Neural progenitor cell (in vitro differentiated cells): ENCODE measurements at regions not wholly inside any gene's neighbourhood (a gene's known extent, or its start where the extent isn't known, plus 50 kb on each side); places are given as distances from the start of the nearest gene placed in this dataset.

Experiments
- DNase-seq: peaks from one replicate; pipeline ENCODE4 v3.0.0-alpha.2; 2016; ENCODE audit warnings: low spot score
- H2AFZ ChIP-seq: fragments of 200-600 bp; sonication (generic); replicated peaks from 2 replicates; pipeline ENCODE4 v1.6.1; 2016; ENCODE audit warnings: antibody characterized with exemption
- H3F3A ChIP-seq: fragments of 200-600 bp; sonication (generic); 2 replicates; pipeline ENCODE4 v1.6.1; 2016; ENCODE audit warnings: antibody characterized with exemption, low read depth
- H3K27ac ChIP-seq: fragments of 200-600 bp; sonication (generic); 2 replicates; pipeline ENCODE4 v1.5.1; 2016; ENCODE audit warnings: mild to moderate bottlenecking
- H3K27me3 ChIP-seq: fragments of 200-600 bp; sonication (generic); 2 replicates; pipeline ENCODE4 v1.6.1; 2016; ENCODE audit warnings: mild to moderate bottlenecking, moderate library complexity
- H3K36me3 ChIP-seq: fragments of 200-600 bp; sonication (generic); 2 replicates; pipeline ENCODE4 v1.5.1; 2016
- H3K4me1 ChIP-seq: fragments of 200-600 bp; sonication (generic); 2 replicates; pipeline ENCODE4 v1.6.1; 2016; ENCODE audit warnings: mixed run types
- H3K4me2 ChIP-seq: fragments of 200-600 bp; sonication (generic); 2 replicates; pipeline ENCODE4 v1.6.1; 2016
- H3K4me3 ChIP-seq: fragments of 200-600 bp; sonication (generic); 2 replicates; pipeline ENCODE4 v1.5.1; 2016
- H3K79me2 ChIP-seq: fragments of 200-600 bp; sonication (generic); 2 replicates; pipeline ENCODE4 v1.6.1; 2016; ENCODE audit warnings: low read depth
- H3K9ac ChIP-seq: fragments of 200-600 bp; sonication (generic); 2 replicates; pipeline ENCODE4 v1.6.1; 2016
- H3K9me3 ChIP-seq: fragments of 200-600 bp; sonication (generic); 2 replicates; pipeline ENCODE4 v1.5.1; 2016; ENCODE audit warnings: low read depth
- H4K20me1 ChIP-seq: fragments of 200-600 bp; sonication (generic); 2 replicates; pipeline ENCODE4 v1.6.1; 2016; ENCODE audit warnings: low read depth
- H3K27ac Mint-ChIP-seq: 3 replicates; pipeline ENCODE4 v1.8.0; 2021; ENCODE audit warnings: mixed read lengths
- H3K27me3 Mint-ChIP-seq: 2 replicates; pipeline ENCODE4 v1.8.0; 2022; ENCODE audit warnings: low read depth, mild to moderate bottlenecking, inconsistent platforms, moderate library complexity, mixed read lengths; ENCODE audit not compliant: insufficient read depth
- H3K36me3 Mint-ChIP-seq: 3 replicates; pipeline ENCODE4 v1.8.0; 2021; ENCODE audit warnings: mixed read lengths
- H3K4me1 Mint-ChIP-seq: 3 replicates; pipeline ENCODE4 v1.8.0; 2021; ENCODE audit warnings: mixed read lengths
- H3K4me3 Mint-ChIP-seq: 3 replicates; pipeline ENCODE4 v1.8.0; 2021; ENCODE audit warnings: mild to moderate bottlenecking, moderate library complexity, mixed read lengths
- H3K9me3 Mint-ChIP-seq: 3 replicates; pipeline ENCODE4 v1.8.0; 2020; ENCODE audit warnings: mixed read lengths
- EZH2 ChIP-seq: fragments of 200-600 bp; sonication (generic); IDR thresholded peaks from 2 replicates; pipeline ENCODE4 v1.6.1; 2017; ENCODE audit warnings: antibody characterized with exemption, mild to moderate bottlenecking, moderate library complexity
- EZH2phosphoT487 ChIP-seq: fragments of 200-600 bp; sonication (generic); IDR thresholded peaks from 2 replicates; pipeline ENCODE4 v1.6.1; 2017; ENCODE audit warnings: antibody characterized with exemption
- TF ChIP-seq, protein P1 (sequence below): fragments of 200-600 bp; sonication (generic); IDR thresholded peaks from 2 replicates; pipeline ENCODE4 v1.5.1; 2017; ENCODE audit warnings: antibody characterized with exemption, mild to moderate bottlenecking

DNA sequence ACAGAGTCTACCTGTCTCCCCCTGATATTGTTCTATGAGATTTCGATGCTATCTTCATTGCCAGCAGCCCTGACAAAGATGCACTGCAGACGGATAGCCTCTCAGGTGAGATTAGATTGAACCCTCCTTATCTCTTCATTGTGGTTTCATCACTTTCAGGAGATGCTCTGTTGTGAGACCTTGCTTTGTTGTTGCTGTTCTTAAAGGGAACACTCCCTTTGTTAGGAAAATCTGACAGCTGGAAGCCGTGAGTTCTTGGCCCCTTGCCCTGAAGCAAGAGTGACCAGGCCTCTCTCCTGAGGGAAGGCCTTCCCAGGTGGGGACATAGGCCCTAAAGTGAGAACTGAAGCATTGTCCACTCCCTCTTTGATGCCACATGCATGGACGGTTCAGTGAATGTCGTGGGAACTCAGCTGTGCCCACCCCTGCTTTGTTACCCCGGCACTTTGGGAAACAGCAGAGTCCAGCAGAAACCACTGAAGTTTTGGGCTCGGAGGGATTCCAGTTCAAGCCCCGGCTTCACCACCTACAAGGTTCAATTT, 976.1 kb downstream of the TBC1D22A start:
- no peaks in the 10 kb centered on the region for H3K79me2 ChIP-seq
- no peaks in the 10 kb centered on the region for H3K36me3 ChIP-seq
- no peaks in the 10 kb centered on the region for H3K9me3 ChIP-seq
- no peaks in the 10 kb centered on the region for H3K27me3 ChIP-seq
- H3K4me1 Mint-ChIP-seq, result peaks cover 18% of the 10 kb centered on the region
- TF ChIP-seq, protein P1, sequence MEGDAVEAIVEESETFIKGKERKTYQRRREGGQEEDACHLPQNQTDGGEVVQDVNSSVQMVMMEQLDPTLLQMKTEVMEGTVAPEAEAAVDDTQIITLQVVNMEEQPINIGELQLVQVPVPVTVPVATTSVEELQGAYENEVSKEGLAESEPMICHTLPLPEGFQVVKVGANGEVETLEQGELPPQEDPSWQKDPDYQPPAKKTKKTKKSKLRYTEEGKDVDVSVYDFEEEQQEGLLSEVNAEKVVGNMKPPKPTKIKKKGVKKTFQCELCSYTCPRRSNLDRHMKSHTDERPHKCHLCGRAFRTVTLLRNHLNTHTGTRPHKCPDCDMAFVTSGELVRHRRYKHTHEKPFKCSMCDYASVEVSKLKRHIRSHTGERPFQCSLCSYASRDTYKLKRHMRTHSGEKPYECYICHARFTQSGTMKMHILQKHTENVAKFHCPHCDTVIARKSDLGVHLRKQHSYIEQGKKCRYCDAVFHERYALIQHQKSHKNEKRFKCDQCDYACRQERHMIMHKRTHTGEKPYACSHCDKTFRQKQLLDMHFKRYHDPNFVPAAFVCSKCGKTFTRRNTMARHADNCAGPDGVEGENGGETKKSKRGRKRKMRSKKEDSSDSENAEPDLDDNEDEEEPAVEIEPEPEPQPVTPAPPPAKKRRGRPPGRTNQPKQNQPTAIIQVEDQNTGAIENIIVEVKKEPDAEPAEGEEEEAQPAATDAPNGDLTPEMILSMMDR, result no peak
- TF ChIP-seq EZH2, result no peak
- no peak for TF ChIP-seq EZH2phosphoT487
- peaks cover 3% of the 10 kb centered on the region for H3K27me3 Mint-ChIP-seq
- no peak overlapping the region for H3K4me2 ChIP-seq
- H3F3A ChIP-seq, result no peaks in the 10 kb centered on the region
- no peaks in the 10 kb centered on the region for H4K20me1 ChIP-seq
- H3K4me1 ChIP-seq, result peaks cover 17% of the 10 kb centered on the region
- DNase-seq, result no peak
- no peak overlapping the region for H3K27ac ChIP-seq
- no peak overlapping the region for H3K4me3 ChIP-seq
- peaks cover 4% of the 10 kb centered on the region for H3K9me3 Mint-ChIP-seq
- no peak overlapping the region for H3K27ac Mint-ChIP-seq
- no peak overlapping the region for H3K9ac ChIP-seq
- no peak overlapping the region for H2AFZ ChIP-seq
- H3K36me3 Mint-ChIP-seq, result no peaks in the 10 kb centered on the region
- H3K4me3 Mint-ChIP-seq, result no peak overlapping the region

- Histone ChIP-seq H3K4me2 (no peak overlapping the region), H2AFZ (no peak overlapping the region), H3K36me3 (no peaks in the 10 kb centered on the region), H3K9me3 (no peaks in the 10 kb centered on the region), H3K9ac (no peak overlapping the region), H3F3A (no peaks in the 10 kb centered on the region), H3K4me1 (peaks cover 13% of the 10 kb centered on the region), H3K27ac (no peak overlapping the region), H3K79me2 (no peaks in the 10 kb centered on the region), H4K20me1 (no peaks in the 10 kb centered on the region), H3K4me3 (no peak overlapping the region), H3K27me3 (no peaks in the 10 kb centered on the region)
- Mint-ChIP-seq H3K4me1 (peaks cover 13% of the 10 kb centered on the region), H3K4me3 (no peak overlapping the region), H3K9me3 (peaks cover 13% of the 10 kb centered on the region), H3K27me3 (peaks cover 6% of the 10 kb centered on the region), H3K27ac (no peak overlapping the region), H3K36me3 (no peaks in the 10 kb centered on the region)
- no peak for DNase-seq
- TF ChIP-seq EZH2phosphoT487 (no peak), EZH2 (no peak)
These were observed 974.0 kb downstream of the TBC1D22A start for GRCh38 chr22:47736186-47737034.

- Histone ChIP-seq H4K20me1 (no peaks in the 10 kb centered on the region), H3K9me3 (no peaks in the 10 kb centered on the region), H3F3A (no peaks in the 10 kb centered on the region), H3K4me2 (no peak overlapping the region), H3K4me1 (peaks cover 6% of the 10 kb centered on the region), H3K4me3 (no peak overlapping the region), H3K27ac (no peak overlapping the region), H3K9ac (no peak overlapping the region), H3K27me3 (no peaks in the 10 kb centered on the region), H3K79me2 (no peaks in the 10 kb centered on the region), H2AFZ (no peak overlapping the region), H3K36me3 (no peaks in the 10 kb centered on the region)
- no peak for DNase-seq
- TF ChIP-seq EZH2, result no peak
- TF ChIP-seq, protein P1, result no peak
- no peak for TF ChIP-seq EZH2phosphoT487
- Mint-ChIP-seq H3K4me3 (no peak overlapping the region), H3K9me3 (peaks cover 19% of the 10 kb centered on the region), H3K27ac (no peak overlapping the region), H3K4me1 (peaks cover 4% of the 10 kb centered on the region), H3K36me3 (no peaks in the 10 kb centered on the region), H3K27me3 (peaks cover 3% of the 10 kb centered on the region)
These were observed 972.1 kb downstream of the TBC1D22A start for GRCh38 chr22:47734511-47734910.

- no peak overlapping the region for H3K4me2 ChIP-seq
- no peaks in the 10 kb centered on the region for H3K36me3 Mint-ChIP-seq
- no peak overlapping the region for H3K27ac Mint-ChIP-seq
- DNase-seq, result no peak
- no peak overlapping the region for H3K4me3 Mint-ChIP-seq
- no peaks in the 10 kb centered on the region for H3K79me2 ChIP-seq
- H3F3A ChIP-seq, result peaks cover 3% of the 10 kb centered on the region
- H3K27me3 ChIP-seq, result no peaks in the 10 kb centered on the region
- no peaks in the 10 kb centered on the region for H3K9me3 ChIP-seq
- H2AFZ ChIP-seq, result no peak overlapping the region
- peaks cover 18% of the 10 kb centered on the region for H3K9me3 Mint-ChIP-seq
- no peaks in the 10 kb centered on the region for H3K36me3 ChIP-seq
- H3K4me3 ChIP-seq, result no peak overlapping the region
- H4K20me1 ChIP-seq, result no peaks in the 10 kb centered on the region
- H3K4me1 Mint-ChIP-seq, result no peaks in the 10 kb centered on the region
- no peak overlapping the region for H3K27ac ChIP-seq
- H3K9ac ChIP-seq, result no peak overlapping the region
- peaks cover 3% of the 10 kb centered on the region for H3K4me1 ChIP-seq
- H3K27me3 Mint-ChIP-seq, result peaks cover 7% of the 10 kb centered on the region
- TF ChIP-seq, protein P1, result no peak
- TF ChIP-seq EZH2phosphoT487 (no peak), EZH2 (no peak)
These were observed 965.2 kb downstream of the TBC1D22A start for GRCh38 chr22:47727641-47728040.
